GM23338 (cell line): ENCODE measurements at regions not wholly inside any gene's neighbourhood (a gene's known extent, or its start where the extent isn't known, plus 50 kb on each side); places are given as distances from the start of the nearest gene placed in this dataset.

ENCODE experiments used
- ATAC-seq: fragments of 200-7000 bp; cut with Tn5 transposase; 3 replicates; pipeline ENCODE4 v1.9.1; 2020
- DNase-seq: peaks from one replicate; pipeline ENCODE4 v3.0.0-alpha.2; 2015; ENCODE audit warnings: low spot score
- H2AFZ ChIP-seq: fragments of 200-600 bp; sonication (generic); 2 replicates; pipeline ENCODE4 v1.8.0; 2016; ENCODE audit warnings: antibody characterized with exemption, mild to moderate bottlenecking, moderate library complexity
- H3F3A ChIP-seq: fragments of 200-600 bp; sonication (generic); replicated peaks from 2 replicates; pipeline ENCODE4 v1.8.0; 2017; ENCODE audit warnings: antibody characterized with exemption, mixed run types, low read depth
- H3K27ac ChIP-seq: fragments of 200-600 bp; sonication (generic); 2 replicates; pipeline ENCODE4 v1.6.1; 2016; ENCODE audit warnings: low read depth
- H3K27me3 ChIP-seq: fragments of 200-600 bp; sonication (generic); 2 replicates; pipeline ENCODE4 v1.8.0; 2016; ENCODE audit warnings: mild to moderate bottlenecking, mixed run types, moderate library complexity; ENCODE audit not compliant: insufficient read depth
- H3K36me3 ChIP-seq: fragments of 200-600 bp; sonication (generic); 2 replicates; pipeline ENCODE4 v1.8.0; 2016; ENCODE audit warnings: mild to moderate bottlenecking; ENCODE audit not compliant: insufficient read depth
- H3K4me1 ChIP-seq: fragments of 200-600 bp; sonication (generic); 2 replicates; pipeline ENCODE4 v1.8.0; 2016; ENCODE audit warnings: mild to moderate bottlenecking, moderate library complexity; ENCODE audit not compliant: insufficient read depth
- H3K4me2 ChIP-seq: fragments of 200-600 bp; sonication (generic); 2 replicates; pipeline ENCODE4 v1.7.1; 2017; ENCODE audit warnings: mixed run types
- H3K4me3 ChIP-seq: fragments of 200-600 bp; sonication (generic); 2 replicates; pipeline ENCODE4 v1.6.1; 2016; ENCODE audit warnings: mixed run types
- H3K79me2 ChIP-seq: fragments of 200-600 bp; sonication (generic); replicated peaks from 2 replicates; pipeline ENCODE4 v1.8.0; 2017; ENCODE audit warnings: mild to moderate bottlenecking; ENCODE audit not compliant: insufficient read depth
- H3K9me2 ChIP-seq: fragments of 200-600 bp; sonication (generic); 2 replicates; pipeline ENCODE4 v1.8.0; 2017; ENCODE audit not compliant: insufficient read depth
- H4K20me1 ChIP-seq: fragments of 200-600 bp; sonication (generic); replicated peaks from 2 replicates; pipeline ENCODE4 v1.8.0; 2017; ENCODE audit warnings: mild to moderate bottlenecking; ENCODE audit not compliant: insufficient read depth
- H3K27ac Mint-ChIP-seq: 2 replicates; pipeline ENCODE4 v1.8.0; 2020; ENCODE audit warnings: inconsistent platforms, mild to moderate bottlenecking, moderate library complexity, mixed read lengths
- H3K27me3 Mint-ChIP-seq: 3 replicates; pipeline ENCODE4 v1.8.0; 2022; ENCODE audit warnings: low read depth, mild to moderate bottlenecking, moderate library complexity, mixed read lengths, inconsistent platforms; ENCODE audit not compliant: insufficient read depth, poor library complexity
- H3K36me3 Mint-ChIP-seq: 3 replicates; pipeline ENCODE4 v1.8.0; 2021; ENCODE audit warnings: low read depth, mild to moderate bottlenecking, inconsistent platforms, moderate library complexity, mixed read lengths
- H3K4me1 Mint-ChIP-seq: 3 replicates; pipeline ENCODE4 v1.8.0; 2020; ENCODE audit warnings: mild to moderate bottlenecking, inconsistent platforms, mixed read lengths
- H3K4me3 Mint-ChIP-seq: 3 replicates; pipeline ENCODE4 v1.8.0; 2021; ENCODE audit warnings: moderate library complexity, mild to moderate bottlenecking, inconsistent platforms, mixed read lengths
- H3K9me3 Mint-ChIP-seq: 3 replicates; pipeline ENCODE4 v1.8.0; 2020; ENCODE audit warnings: moderate library complexity, mild to moderate bottlenecking, inconsistent platforms, mixed read lengths
- CREB1 ChIP-seq: fragments of 250-450 bp; sonication (Bioruptor Pico); IDR thresholded peaks from 2 replicates; pipeline ENCODE4 v1.5.0; 2020; ENCODE audit warnings: low read depth, mild to moderate bottlenecking, moderate library complexity
- EZH2 ChIP-seq: fragments of 200-600 bp; sonication (generic); IDR thresholded peaks from one replicate; pipeline ENCODE4 v1.8.0; 2017; ENCODE audit warnings: antibody characterized with exemption, mild to moderate bottlenecking, low read depth; ENCODE audit not compliant: unreplicated experiment
- EZH2phosphoT487 ChIP-seq: fragments of 200-600 bp; sonication (generic); IDR thresholded peaks from one replicate; pipeline ENCODE4 v1.8.1; 2018; ENCODE audit warnings: antibody characterized with exemption; ENCODE audit not compliant: unreplicated experiment
- JUNB ChIP-seq: IDR thresholded peaks from one replicate; pipeline ENCODE4 v1.6.1; 2016; ENCODE audit warnings: antibody characterized with exemption; ENCODE audit not compliant: unreplicated experiment
- NANOG ChIP-seq: IDR thresholded peaks from 2 replicates; pipeline ENCODE4 v1.6.1; 2016; ENCODE audit warnings: antibody characterized with exemption, borderline replicate concordance
- POLR2AphosphoS5 ChIP-seq: IDR thresholded peaks from 2 replicates; pipeline ENCODE4 v1.6.1; 2016; ENCODE audit warnings: antibody characterized with exemption, low read depth
- STAT1 ChIP-seq: IDR thresholded peaks from one replicate; pipeline ENCODE4 v1.6.1; 2016; ENCODE audit warnings: antibody characterized with exemption; ENCODE audit not compliant: unreplicated experiment
- ZNF114 ChIP-seq: fragments of 250-450 bp; sonication (Bioruptor Pico); IDR thresholded peaks from 2 replicates; pipeline ENCODE4 v1.5.0; 2020; ENCODE audit warnings: mild to moderate bottlenecking, moderate library complexity
- ZNF331 ChIP-seq: fragments of 250-450 bp; sonication (Bioruptor Pico); IDR thresholded peaks from 2 replicates; pipeline ENCODE4 v1.5.0; 2020; ENCODE audit warnings: low read depth, mild to moderate bottlenecking, moderate library complexity
- TF ChIP-seq, protein P1 (sequence below): IDR thresholded peaks from one replicate; pipeline ENCODE4 v1.6.1; 2018; ENCODE audit warnings: antibody characterized with exemption; ENCODE audit not compliant: unreplicated experiment
- TF ChIP-seq, protein P2 (sequence below): fragments of 250-450 bp; sonication (Bioruptor Pico); IDR thresholded peaks from 2 replicates; pipeline ENCODE4 v1.5.0; 2020; ENCODE audit warnings: mild to moderate bottlenecking, moderate library complexity
- TF ChIP-seq, protein P3 (sequence below): IDR thresholded peaks from 2 replicates; pipeline ENCODE4 v1.6.1; 2016; ENCODE audit warnings: antibody characterized with exemption
- TF ChIP-seq, protein P4 (sequence below), 2 experiments: fragments of 200-600 bp in 1 of 2; sonication (generic) in 1 of 2; conservative IDR thresholded peaks; 2 replicates each; pipeline versions ENCODE4 v1.5.1 to v1.6.1; 2016 to 2017; ENCODE audit warnings: antibody characterized with exemption in 2 of 2, low read depth in 2 of 2, mild to moderate bottlenecking in 2 of 2, moderate library complexity in 1 of 2

DNA sequence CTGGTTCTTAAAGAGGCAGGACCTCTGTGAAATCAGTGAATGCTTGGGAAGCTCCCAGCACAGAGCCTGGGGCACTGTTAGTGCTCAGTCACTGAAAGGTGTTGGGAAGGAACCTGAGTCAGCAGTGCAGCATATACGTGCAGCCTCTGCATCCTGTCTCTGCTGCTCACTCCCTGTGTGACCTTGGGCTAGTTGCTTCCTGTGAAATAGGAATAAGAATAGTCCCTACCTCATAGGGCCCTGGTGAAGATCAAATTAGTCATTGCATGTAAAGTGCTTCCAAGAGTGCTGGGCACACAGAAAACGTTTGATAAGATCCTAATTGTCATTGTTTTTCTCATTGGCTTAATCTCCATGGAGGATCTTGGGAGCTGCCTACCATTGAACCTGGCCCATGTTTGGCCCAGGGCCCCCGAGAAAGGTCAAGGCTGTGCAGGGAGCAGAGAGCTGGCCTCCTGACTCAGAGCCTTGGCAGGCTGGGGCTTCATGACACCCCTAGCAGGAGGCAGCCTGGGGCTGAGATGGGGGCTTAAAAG lies 73.3 kb upstream of the COL13A1 start:
- H3K27ac ChIP-seq: no peak overlapping the region
- ATAC-seq (peak; percentile 52), DNase-seq (no peak)
- no peaks in the 10 kb centered on the region for H3K9me2 ChIP-seq
- TF ChIP-seq CREB1 (CRISPR knock-in tag) (no peak), ZNF114 (CRISPR knock-in tag) (no peak), ZNF331 (no peak), POLR2AphosphoS5 (no peak), EZH2phosphoT487 (no peak), JUNB (no peak), STAT1 (no peak), EZH2 (no peak), NANOG (no peak)
- TF ChIP-seq, protein P1, sequence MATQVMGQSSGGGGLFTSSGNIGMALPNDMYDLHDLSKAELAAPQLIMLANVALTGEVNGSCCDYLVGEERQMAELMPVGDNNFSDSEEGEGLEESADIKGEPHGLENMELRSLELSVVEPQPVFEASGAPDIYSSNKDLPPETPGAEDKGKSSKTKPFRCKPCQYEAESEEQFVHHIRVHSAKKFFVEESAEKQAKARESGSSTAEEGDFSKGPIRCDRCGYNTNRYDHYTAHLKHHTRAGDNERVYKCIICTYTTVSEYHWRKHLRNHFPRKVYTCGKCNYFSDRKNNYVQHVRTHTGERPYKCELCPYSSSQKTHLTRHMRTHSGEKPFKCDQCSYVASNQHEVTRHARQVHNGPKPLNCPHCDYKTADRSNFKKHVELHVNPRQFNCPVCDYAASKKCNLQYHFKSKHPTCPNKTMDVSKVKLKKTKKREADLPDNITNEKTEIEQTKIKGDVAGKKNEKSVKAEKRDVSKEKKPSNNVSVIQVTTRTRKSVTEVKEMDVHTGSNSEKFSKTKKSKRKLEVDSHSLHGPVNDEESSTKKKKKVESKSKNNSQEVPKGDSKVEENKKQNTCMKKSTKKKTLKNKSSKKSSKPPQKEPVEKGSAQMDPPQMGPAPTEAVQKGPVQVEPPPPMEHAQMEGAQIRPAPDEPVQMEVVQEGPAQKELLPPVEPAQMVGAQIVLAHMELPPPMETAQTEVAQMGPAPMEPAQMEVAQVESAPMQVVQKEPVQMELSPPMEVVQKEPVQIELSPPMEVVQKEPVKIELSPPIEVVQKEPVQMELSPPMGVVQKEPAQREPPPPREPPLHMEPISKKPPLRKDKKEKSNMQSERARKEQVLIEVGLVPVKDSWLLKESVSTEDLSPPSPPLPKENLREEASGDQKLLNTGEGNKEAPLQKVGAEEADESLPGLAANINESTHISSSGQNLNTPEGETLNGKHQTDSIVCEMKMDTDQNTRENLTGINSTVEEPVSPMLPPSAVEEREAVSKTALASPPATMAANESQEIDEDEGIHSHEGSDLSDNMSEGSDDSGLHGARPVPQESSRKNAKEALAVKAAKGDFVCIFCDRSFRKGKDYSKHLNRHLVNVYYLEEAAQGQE: no peak
- TF ChIP-seq, protein P2, sequence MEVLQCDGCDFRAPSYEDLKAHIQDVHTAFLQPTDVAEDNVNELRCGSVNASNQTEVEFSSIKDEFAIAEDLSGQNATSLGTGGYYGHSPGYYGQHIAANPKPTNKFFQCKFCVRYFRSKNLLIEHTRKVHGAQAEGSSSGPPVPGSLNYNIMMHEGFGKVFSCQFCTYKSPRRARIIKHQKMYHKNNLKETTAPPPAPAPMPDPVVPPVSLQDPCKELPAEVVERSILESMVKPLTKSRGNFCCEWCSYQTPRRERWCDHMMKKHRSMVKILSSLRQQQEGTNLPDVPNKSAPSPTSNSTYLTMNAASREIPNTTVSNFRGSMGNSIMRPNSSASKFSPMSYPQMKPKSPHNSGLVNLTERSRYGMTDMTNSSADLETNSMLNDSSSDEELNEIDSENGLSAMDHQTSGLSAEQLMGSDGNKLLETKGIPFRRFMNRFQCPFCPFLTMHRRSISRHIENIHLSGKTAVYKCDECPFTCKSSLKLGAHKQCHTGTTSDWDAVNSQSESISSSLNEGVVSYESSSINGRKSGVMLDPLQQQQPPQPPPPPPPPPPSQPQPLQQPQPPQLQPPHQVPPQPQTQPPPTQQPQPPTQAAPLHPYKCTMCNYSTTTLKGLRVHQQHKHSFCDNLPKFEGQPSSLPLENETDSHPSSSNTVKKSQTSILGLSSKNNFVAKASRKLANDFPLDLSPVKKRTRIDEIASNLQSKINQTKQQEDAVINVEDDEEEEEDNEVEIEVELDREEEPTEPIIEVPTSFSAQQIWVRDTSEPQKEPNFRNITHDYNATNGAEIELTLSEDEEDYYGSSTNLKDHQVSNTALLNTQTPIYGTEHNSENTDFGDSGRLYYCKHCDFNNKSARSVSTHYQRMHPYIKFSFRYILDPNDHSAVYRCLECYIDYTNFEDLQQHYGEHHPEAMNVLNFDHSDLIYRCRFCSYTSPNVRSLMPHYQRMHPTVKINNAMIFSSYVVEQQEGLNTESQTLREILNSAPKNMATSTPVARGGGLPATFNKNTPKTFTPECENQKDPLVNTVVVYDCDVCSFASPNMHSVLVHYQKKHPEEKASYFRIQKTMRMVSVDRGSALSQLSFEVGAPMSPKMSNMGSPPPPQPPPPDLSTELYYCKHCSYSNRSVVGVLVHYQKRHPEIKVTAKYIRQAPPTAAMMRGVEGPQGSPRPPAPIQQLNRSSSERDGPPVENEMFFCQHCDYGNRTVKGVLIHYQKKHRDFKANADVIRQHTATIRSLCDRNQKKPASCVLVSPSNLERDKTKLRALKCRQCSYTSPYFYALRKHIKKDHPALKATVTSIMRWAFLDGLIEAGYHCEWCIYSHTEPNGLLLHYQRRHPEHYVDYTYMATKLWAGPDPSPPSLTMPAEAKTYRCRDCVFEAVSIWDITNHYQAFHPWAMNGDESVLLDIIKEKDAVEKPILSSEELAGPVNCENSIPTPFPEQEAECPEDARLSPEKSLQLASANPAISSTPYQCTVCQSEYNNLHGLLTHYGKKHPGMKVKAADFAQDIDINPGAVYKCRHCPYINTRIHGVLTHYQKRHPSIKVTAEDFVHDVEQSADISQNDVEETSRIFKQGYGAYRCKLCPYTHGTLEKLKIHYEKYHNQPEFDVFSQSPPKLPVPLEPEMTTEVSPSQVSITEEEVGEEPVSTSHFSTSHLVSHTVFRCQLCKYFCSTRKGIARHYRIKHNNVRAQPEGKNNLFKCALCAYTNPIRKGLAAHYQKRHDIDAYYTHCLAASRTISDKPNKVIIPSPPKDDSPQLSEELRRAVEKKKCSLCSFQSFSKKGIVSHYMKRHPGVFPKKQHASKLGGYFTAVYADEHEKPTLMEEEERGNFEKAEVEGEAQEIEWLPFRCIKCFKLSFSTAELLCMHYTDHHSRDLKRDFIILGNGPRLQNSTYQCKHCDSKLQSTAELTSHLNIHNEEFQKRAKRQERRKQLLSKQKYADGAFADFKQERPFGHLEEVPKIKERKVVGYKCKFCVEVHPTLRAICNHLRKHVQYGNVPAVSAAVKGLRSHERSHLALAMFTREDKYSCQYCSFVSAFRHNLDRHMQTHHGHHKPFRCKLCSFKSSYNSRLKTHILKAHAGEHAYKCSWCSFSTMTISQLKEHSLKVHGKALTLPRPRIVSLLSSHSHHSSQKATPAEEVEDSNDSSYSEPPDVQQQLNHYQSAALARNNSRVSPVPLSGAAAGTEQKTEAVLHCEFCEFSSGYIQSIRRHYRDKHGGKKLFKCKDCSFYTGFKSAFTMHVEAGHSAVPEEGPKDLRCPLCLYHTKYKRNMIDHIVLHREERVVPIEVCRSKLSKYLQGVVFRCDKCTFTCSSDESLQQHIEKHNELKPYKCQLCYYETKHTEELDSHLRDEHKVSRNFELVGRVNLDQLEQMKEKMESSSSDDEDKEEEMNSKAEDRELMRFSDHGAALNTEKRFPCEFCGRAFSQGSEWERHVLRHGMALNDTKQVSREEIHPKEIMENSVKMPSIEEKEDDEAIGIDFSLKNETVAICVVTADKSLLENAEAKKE: no peak
- TF ChIP-seq, protein P3, sequence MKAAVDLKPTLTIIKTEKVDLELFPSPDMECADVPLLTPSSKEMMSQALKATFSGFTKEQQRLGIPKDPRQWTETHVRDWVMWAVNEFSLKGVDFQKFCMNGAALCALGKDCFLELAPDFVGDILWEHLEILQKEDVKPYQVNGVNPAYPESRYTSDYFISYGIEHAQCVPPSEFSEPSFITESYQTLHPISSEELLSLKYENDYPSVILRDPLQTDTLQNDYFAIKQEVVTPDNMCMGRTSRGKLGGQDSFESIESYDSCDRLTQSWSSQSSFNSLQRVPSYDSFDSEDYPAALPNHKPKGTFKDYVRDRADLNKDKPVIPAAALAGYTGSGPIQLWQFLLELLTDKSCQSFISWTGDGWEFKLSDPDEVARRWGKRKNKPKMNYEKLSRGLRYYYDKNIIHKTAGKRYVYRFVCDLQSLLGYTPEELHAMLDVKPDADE: no peak
- TF ChIP-seq, protein P4, sequence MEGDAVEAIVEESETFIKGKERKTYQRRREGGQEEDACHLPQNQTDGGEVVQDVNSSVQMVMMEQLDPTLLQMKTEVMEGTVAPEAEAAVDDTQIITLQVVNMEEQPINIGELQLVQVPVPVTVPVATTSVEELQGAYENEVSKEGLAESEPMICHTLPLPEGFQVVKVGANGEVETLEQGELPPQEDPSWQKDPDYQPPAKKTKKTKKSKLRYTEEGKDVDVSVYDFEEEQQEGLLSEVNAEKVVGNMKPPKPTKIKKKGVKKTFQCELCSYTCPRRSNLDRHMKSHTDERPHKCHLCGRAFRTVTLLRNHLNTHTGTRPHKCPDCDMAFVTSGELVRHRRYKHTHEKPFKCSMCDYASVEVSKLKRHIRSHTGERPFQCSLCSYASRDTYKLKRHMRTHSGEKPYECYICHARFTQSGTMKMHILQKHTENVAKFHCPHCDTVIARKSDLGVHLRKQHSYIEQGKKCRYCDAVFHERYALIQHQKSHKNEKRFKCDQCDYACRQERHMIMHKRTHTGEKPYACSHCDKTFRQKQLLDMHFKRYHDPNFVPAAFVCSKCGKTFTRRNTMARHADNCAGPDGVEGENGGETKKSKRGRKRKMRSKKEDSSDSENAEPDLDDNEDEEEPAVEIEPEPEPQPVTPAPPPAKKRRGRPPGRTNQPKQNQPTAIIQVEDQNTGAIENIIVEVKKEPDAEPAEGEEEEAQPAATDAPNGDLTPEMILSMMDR (conservative IDR thresholded peaks at IDR 0.05; ENCODE audit: low read depth in 2 of 2): no peak
- peaks cover 6% of the 10 kb centered on the region for H3K9me3 Mint-ChIP-seq
- H3K36me3 ChIP-seq: no peaks in the 10 kb centered on the region
- no peak overlapping the region for H3K4me3 Mint-ChIP-seq
- H3K4me3 ChIP-seq: no peak overlapping the region
- H3K4me2 ChIP-seq: no peak overlapping the region
- peaks cover 4% of the 10 kb centered on the region for H3K27me3 Mint-ChIP-seq
- 0 out of 2 replicates have a peak overlapping the region, but pooled peaks have one; percentile 6 for H3K27ac Mint-ChIP-seq
- no peaks in the 10 kb centered on the region for H3K79me2 ChIP-seq
- H3K36me3 Mint-ChIP-seq: no peaks in the 10 kb centered on the region
- no peak overlapping the region for H2AFZ ChIP-seq
- no peaks in the 10 kb centered on the region for H3K27me3 ChIP-seq
- no peaks in the 10 kb centered on the region for H3K4me1 ChIP-seq
- no peaks in the 10 kb centered on the region for H4K20me1 ChIP-seq
- peaks cover 13% of the 10 kb centered on the region for H3K4me1 Mint-ChIP-seq
- no peaks in the 10 kb centered on the region for H3F3A ChIP-seq
